Lung (tissue), 11 donors: ENCODE measurements at regions not wholly inside any gene's neighbourhood (a gene's known extent, or its start where the extent isn't known, plus 50 kb on each side); places are given as distances from the start of the nearest gene placed in this dataset.
A peak's percentile ranks its signal among the peaks of the same experiment; 100 is the strongest.

Source experiments
- ATAC-seq: fragments of 200-7000 bp; cut with Tn5 transposase; one replicate; pipeline ENCODE4 v1.9.1; 2020; ENCODE audit warnings: moderate number of reproducible peaks; ENCODE audit not compliant: insufficient read depth, low FRiP score
- DNase-seq, 3 donors: peaks; one replicate each; pipeline ENCODE4 v3.0.0-alpha.2; 2013 to 2017
- H3K27ac ChIP-seq, 2 donors: one replicate each; pipeline ENCODE4 v1.5.1; 2013; ENCODE audit warnings: mild to moderate bottlenecking in 2 of 2, moderate library complexity in 2 of 2, control low read depth in 1 of 2, inconsistent platforms in 1 of 2, low read depth in 1 of 2, low read length in 1 of 2
- H3K27me3 ChIP-seq, 3 donors: one replicate each; pipeline ENCODE4 v1.5.1; 2013; ENCODE audit warnings: low read length in 2 of 3; ENCODE audit not compliant: control insufficient read depth in 3 of 3, insufficient read depth in 3 of 3
- H3K36me3 ChIP-seq, 4 donors: one replicate each; pipeline ENCODE4 v1.5.1; 2013; ENCODE audit warnings: low read length in 4 of 4, mild to moderate bottlenecking in 1 of 4, moderate library complexity in 1 of 4; ENCODE audit not compliant: control insufficient read depth in 4 of 4, insufficient read depth in 4 of 4
- H3K4me1 ChIP-seq, 5 donors: one replicate each; pipeline ENCODE4 v1.5.1; 2013; ENCODE audit warnings: low read length in 5 of 5, mild to moderate bottlenecking in 2 of 5, moderate library complexity in 1 of 5; ENCODE audit not compliant: control insufficient read depth in 5 of 5, insufficient read depth in 5 of 5
- H3K4me3 ChIP-seq: one replicate; pipeline ENCODE4 v1.5.1; 2013; ENCODE audit warnings: mild to moderate bottlenecking, control low read depth, moderate library complexity
- H3K9ac ChIP-seq, 2 donors: one replicate each; pipeline ENCODE4 v1.5.1; 2013; ENCODE audit warnings: low read length in 2 of 2, control low read depth in 1 of 2; ENCODE audit not compliant: insufficient read depth in 1 of 2
- H3K9me3 ChIP-seq, 4 donors: one replicate each; pipeline ENCODE4 v1.5.1; 2013; ENCODE audit warnings: low read length in 3 of 4, mild to moderate bottlenecking in 1 of 4, moderate library complexity in 1 of 4; ENCODE audit not compliant: control insufficient read depth in 4 of 4, insufficient read depth in 3 of 4
- WGBS, 2 donors: extraction: QIAGEN DNeasy Blood & Tissue Kit; methylation state at CpG; one replicate each; pipeline ENCODE4 v1.1.7; 2013; 5-methylcytosine and 5-hydroxymethylcytosine counted together
- TF ChIP-seq, protein P1 (sequence below): IDR thresholded peaks from 2 replicates; pipeline ENCODE4 v1.5.1; 2012; ENCODE audit warnings: mild to moderate bottlenecking; ENCODE audit errors: control extremely low read depth, extremely low read depth
- donor health status: control.
- donor health status: control.
- donor health status: Bipolar disorder and iron deficiency.
- donor health status: healthy.
- donor health status: DM: yes; HTN: yes; CAD: no.

DNA sequence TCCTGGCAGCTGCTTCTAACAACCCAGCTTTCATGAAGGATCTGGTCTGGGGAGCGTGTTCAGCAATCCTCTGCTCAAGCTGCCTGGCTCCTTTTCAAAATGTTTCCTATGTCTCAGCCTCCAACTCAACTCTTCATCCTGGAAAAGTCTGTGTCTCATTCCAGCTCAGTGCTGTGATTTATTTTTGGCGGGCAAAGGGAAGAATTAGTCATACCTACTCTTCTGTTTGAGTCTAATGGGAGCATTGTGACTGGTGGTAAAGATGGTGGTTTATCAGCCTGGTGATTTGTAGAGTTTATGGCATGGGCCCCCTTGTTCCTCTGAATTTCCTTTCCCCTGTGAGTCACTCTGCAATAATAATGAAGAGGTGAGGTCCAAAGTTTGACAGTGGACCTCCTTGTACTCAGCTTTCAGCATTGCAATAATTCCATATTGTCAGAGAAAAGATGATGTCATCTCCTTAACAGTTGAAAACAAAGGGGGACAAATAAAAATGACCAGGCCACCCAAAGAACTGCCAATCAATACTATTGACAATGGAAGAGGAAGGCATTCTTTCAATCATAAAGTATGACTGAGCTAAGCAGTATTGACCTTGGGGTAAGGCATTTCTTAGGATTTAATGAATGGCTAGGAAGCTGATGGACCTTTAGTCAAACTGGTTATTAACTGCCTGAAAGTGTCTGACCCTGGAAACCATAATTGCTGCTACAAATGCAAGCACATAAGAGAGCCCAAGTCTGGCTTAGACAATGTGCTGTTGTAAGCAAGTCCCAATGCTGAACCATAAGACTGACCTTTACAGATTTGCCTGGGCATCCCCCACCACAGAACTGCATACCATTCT is 204.7 kb upstream of the MCTP2 start:
- ATAC-seq (no peak), DNase-seq (no peak)
- TF ChIP-seq, protein P1, sequence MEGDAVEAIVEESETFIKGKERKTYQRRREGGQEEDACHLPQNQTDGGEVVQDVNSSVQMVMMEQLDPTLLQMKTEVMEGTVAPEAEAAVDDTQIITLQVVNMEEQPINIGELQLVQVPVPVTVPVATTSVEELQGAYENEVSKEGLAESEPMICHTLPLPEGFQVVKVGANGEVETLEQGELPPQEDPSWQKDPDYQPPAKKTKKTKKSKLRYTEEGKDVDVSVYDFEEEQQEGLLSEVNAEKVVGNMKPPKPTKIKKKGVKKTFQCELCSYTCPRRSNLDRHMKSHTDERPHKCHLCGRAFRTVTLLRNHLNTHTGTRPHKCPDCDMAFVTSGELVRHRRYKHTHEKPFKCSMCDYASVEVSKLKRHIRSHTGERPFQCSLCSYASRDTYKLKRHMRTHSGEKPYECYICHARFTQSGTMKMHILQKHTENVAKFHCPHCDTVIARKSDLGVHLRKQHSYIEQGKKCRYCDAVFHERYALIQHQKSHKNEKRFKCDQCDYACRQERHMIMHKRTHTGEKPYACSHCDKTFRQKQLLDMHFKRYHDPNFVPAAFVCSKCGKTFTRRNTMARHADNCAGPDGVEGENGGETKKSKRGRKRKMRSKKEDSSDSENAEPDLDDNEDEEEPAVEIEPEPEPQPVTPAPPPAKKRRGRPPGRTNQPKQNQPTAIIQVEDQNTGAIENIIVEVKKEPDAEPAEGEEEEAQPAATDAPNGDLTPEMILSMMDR: no peak
- peaks cover 0 to 8% (median 0%) of the 10 kb centered on the region in 5 donors for H3K4me1 ChIP-seq
- 75 to 86% methylated on average over 2 of the region's 2 CpGs for WGBS, 2 donors
- no peak overlapping the region for H3K9ac ChIP-seq
- no peak overlapping the region for H3K27ac ChIP-seq
- no peaks in the 10 kb centered on the region for H3K27me3 ChIP-seq
- H3K36me3 ChIP-seq: no peaks in the 10 kb centered on the region
- H3K9me3 ChIP-seq: peaks cover 0 to 1% (median 0%) of the 10 kb centered on the region in 4 donors
- no peak overlapping the region for H3K4me3 ChIP-seq

DNA sequence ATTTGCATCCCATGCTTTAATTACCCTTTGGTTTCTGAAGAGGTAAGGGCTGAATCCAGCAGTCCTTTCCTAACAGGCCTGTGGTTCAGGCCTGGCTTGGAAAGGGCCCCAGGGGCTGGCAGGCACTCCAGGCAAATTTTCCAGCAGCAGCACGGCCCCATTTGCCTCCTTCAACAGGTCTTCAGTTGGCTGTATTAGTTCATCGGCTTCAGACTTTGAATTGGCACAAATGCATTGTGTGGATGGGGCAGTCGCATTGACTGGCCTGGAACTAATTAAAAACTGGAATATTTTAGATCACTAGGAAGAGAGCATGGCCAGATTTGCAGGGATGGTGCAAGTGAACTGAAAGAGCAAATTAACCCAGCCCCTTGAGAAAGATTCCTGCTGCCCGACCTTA is 207.8 kb upstream of the MCTP2 start:
- no peak for DNase-seq
- H3K27ac ChIP-seq: no peak overlapping the region
- peaks cover 0 to 9% (median 0%) of the 10 kb centered on the region in 5 donors for H3K4me1 ChIP-seq
- no peak overlapping the region for H3K9ac ChIP-seq
- no peak overlapping the region for H3K4me3 ChIP-seq
- WGBS, 2 donors: 84 to 88% methylated on average over 4 of the region's 4 CpGs
- no peaks in the 10 kb centered on the region for H3K36me3 ChIP-seq
- H3K9me3 ChIP-seq: peaks cover 0 to 1% (median 0%) of the 10 kb centered on the region in 4 donors
- no peak for ATAC-seq
- TF ChIP-seq, protein P1: no peak
- no peaks in the 10 kb centered on the region for H3K27me3 ChIP-seq

DNA sequence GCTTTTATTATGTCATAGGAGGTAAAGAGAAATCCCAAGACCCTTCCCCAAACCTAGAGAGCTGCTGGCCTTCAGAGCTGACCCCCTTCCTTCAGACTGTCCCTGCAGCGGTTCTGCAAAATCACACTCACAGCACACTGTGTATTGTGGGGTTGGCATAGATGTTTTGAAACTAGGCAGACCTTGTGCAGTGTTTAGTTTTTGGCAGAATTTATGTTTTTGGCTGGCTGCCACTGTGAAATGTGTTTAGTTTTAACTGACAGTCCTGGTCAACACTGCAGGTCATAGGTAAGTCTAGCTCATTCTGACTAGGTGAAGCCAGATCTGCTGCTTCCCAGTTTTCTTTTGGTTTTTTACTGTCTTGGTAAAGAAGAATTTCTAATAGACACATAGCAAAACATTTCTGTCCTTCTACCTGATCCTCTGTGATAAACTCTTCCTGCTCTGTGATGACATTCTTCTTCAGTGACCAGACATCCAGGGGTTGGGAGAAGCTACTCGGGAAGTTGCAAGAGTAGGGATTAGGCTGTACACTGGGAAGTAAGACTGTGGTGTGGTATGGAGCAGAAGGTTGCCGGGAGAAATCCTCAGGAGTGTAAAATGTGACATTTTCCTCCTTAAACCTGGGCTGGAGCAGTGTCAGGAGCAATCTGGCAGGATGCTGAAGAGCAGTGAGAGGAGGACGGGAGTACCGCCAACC is 209.6 kb upstream of the MCTP2 start:
- H3K4me1 ChIP-seq: peaks cover 0 to 9% (median 0%) of the 10 kb centered on the region in 5 donors
- H3K27me3 ChIP-seq: no peaks in the 10 kb centered on the region
- TF ChIP-seq, protein P1: no peak
- ATAC-seq (no peak), DNase-seq (peak in 2 of 3 donors; percentile 14 to 30)
- no peak overlapping the region for H3K27ac ChIP-seq
- H3K4me3 ChIP-seq: no peak overlapping the region
- H3K36me3 ChIP-seq: no peaks in the 10 kb centered on the region
- WGBS, 2 donors: 80 to 91% methylated on average over 5 of the region's 5 CpGs
- no peak overlapping the region for H3K9ac ChIP-seq
- peaks cover 0 to 1% (median 0%) of the 10 kb centered on the region in 4 donors for H3K9me3 ChIP-seq
